Motor neuron (in vitro differentiated cells): ENCODE measurements at regions not wholly inside any gene's neighbourhood (a gene's known extent, or its start where the extent isn't known, plus 50 kb on each side); places are given as distances from the start of the nearest gene placed in this dataset.
A peak's percentile ranks its signal among the peaks of the same experiment; 100 is the strongest.
"Not testable (repeated sequence)": the region's sequence is repeated elsewhere in the genome, so short reads cannot be mapped to it uniquely, and the experiment has no call there.

Experiments
- ATAC-seq, 8 experiments: fragments of 200-7000 bp; cut with Tn5 transposase; replicated peaks in 6 of 8; 2 replicates each; pipeline ENCODE4 v1.8.0; 2021; ENCODE audit warnings: mild to moderate bottlenecking in 8 of 8, moderate library complexity in 8 of 8
- H3K27ac ChIP-seq, 2 donors: fragments of 250-450 bp; sonication (Bioruptor Pico); 2 replicates each; pipeline ENCODE4 v1.9.0; 2021; ENCODE audit warnings: antibody characterized with exemption in 2 of 2, mild to moderate bottlenecking in 2 of 2, moderate library complexity in 1 of 2
- H3K4me1 ChIP-seq, 2 donors: fragments of 250-450 bp; sonication (Bioruptor Pico); replicated peaks in 1 of 2; 2 replicates each; pipeline ENCODE4 v1.6.1; 2021; ENCODE audit warnings: antibody characterized with exemption in 2 of 2, mild to moderate bottlenecking in 2 of 2, moderate library complexity in 1 of 2
- H3K4me3 ChIP-seq, 5 donors: fragments of 250-450 bp; sonication (Bioruptor Pico); 2 replicates each; pipeline ENCODE4 v1.9.0; 2021; ENCODE audit warnings: antibody characterized with exemption in 5 of 5, mild to moderate bottlenecking in 5 of 5, moderate library complexity in 4 of 5
- WGBS, 10 experiments: fragments of 450-650 bp; shearing (Covaris generic); methylation state at CpG; one replicate each; pipeline ENCODE4 v1.0.0; 2022; 5-methylcytosine and 5-hydroxymethylcytosine counted together
- in situ Hi-C, 9 experiments: fragments of 400-800 bp; cut with MboI; loops; one replicate each; pipeline ENCODE4 v1.15.0; 2021; ENCODE audit warnings: low sequenced_read_pairs in 9 of 9, low pct_unique_long_range_greater_than_20kb in 2 of 9; ENCODE audit not compliant: unreplicated experiment in 9 of 9

DNA sequence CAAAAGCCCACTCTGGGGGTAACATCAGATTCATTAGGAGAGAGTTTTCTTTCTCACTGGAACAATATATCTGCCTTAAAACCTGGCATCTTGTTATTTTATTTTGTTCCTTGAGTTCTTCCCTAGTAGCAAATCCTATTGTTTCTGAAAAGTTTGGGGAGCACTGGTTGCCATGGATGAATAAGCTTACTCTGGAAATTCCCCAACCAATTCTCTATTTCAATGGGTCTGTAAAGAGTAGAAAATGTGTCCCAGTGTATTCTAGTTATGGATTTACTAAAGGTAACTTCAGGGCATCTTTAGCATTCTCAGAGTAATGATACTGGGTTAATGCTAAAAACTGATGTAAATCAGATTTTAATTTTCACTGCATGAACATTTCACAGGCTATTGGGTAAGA is 94.2 kb upstream of the S1PR3 start:
- Histone ChIP-seq H3K27ac (no peak overlapping the region), H3K4me3 (no peak overlapping the region), H3K4me1 (no peaks in the 10 kb centered on the region)
- no peak for ATAC-seq
- in situ Hi-C loops: no loop called here

- in situ Hi-C loops: no loop called here
- H3K4me1 ChIP-seq: no peaks in the 10 kb centered on the region
These were observed 93.1 kb upstream of the S1PR3 start for GRCh38 chr9:88898039-88898720.

GRCh38 chr9:88905506-88905905 is 85.8 kb upstream of the S1PR3 start:
- no peak overlapping the region for H3K27ac ChIP-seq
- 40 to 100% (median 79%) methylated on average over 1 to 2 of the region's 2 CpGs; no CpG with 5 or more reads in 2 of the 10 experiments for WGBS, 10 experiments
- in situ Hi-C loops: no loop called here
- ATAC-seq: no peak
- no peak overlapping the region for H3K4me3 ChIP-seq
- H3K4me1 ChIP-seq: no peaks in the 10 kb centered on the region

More at GRCh38 chr9:88898039-88898720, 93.1 kb upstream of the S1PR3 start:
- WGBS, 10 experiments: 0 to 77% (median 54%) methylated on average over 2 to 5 of the region's 5 CpGs; no CpG with 5 or more reads in 2 of the 10 experiments
- ATAC-seq: peak in 5 of 8 experiments; percentile 26 to 99 (median 82)
- H3K27ac ChIP-seq: no peak overlapping the region
- H3K4me3 ChIP-seq: no peak overlapping the region

DNA sequence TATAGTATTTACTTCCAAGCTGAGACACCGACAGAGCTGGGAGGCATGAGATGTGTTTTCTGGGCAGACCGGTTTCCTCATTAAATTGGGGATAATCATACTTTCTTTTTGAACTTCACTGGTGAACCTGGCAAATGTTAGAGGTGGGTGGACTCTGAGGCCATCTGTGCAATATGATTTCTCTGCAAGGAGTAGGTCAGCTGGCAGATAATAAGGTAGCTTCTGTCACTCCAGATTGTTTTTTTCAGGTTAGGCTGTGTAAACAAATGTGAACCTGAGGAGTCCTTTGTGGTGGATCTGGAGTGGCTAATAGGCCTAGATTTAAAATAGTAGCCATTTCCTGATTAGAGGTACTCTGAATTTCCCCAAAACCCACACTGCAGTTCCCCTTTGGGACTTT is 75.4 kb upstream of the S1PR3 start:
- no peak overlapping the region for H3K27ac ChIP-seq
- no peaks in the 10 kb centered on the region for H3K4me1 ChIP-seq
- in situ Hi-C loops: no loop called here
- H3K4me3 ChIP-seq: no peak overlapping the region
- WGBS, 10 experiments: 95 to 100% methylated on average over 1 to 2 of the region's 2 CpGs; no CpG with 5 or more reads in 8 of the 10 experiments
- ATAC-seq: no peak

DNA sequence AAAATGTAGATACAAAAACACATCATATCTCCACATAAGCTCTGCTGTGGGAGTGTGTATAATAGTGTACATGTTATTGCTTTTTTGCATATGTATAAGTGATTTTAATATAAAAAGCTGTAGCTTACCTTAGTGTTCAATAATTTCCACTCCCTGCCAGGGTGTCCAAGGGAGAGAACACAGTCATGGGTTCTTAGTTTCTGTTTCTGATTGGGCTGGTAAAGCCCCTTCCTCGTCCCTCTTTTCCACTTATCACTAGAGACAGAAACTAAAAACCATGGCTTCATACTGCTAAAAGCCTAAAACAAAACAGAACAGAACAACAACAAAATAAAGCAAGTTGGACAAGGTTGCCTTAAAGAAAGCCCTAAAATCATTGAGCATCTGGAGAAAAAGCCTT is 74.4 kb upstream of the S1PR3 start:
- H3K4me3 ChIP-seq: no peak overlapping the region
- in situ Hi-C loops: no loop called here
- ATAC-seq: no peak

GRCh38 chr9:88917375-88917774 is 73.9 kb upstream of the S1PR3 start:
- in situ Hi-C loops: no loop called here
- Histone ChIP-seq H3K27ac (no peak overlapping the region), H3K4me3 (no peak overlapping the region), H3K4me1 (no peaks in the 10 kb centered on the region)
- WGBS, 10 experiments: 50 to 100% (median 86%) methylated on average over 1 to 3 of the region's 3 CpGs; no CpG with 5 or more reads in 4 of the 10 experiments
- no peak for ATAC-seq

More for the DNA sequence above, 74.4 kb upstream of the S1PR3 start:
- Histone ChIP-seq H3K4me1 (no peaks in the 10 kb centered on the region), H3K27ac (no peak overlapping the region)
- WGBS, 10 experiments: 0 to 89% (median 17%) methylated on average over 1 of the region's 1 CpG; no CpG with 5 or more reads in 3 of the 10 experiments

DNA sequence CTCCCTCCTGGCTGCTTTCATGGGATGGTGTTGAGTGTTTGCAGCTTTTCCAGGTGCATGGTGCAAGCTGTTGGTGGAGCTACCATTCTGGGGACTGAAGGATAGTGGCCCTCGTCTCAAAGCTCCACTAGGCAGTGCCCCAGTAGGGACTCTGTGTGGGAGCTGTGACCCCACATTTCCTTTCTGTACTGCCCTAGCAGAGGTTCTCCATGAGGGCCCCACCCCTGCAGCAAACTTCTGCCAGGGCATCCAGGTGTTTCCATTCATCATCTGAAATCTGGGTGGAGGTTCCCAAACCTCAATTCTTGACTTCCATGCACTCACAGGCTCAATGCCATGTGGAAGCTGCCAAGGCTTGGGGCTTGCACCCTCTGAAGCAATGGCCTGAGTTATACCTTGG is 72.7 kb upstream of the S1PR3 start:
- in situ Hi-C loops, H3K4me3 ChIP-seq, H3K4me1 ChIP-seq, H3K27ac ChIP-seq, ATAC-seq: not testable (repeated sequence)
- WGBS, 10 experiments: 17 to 33% (median 20%) methylated on average over 1 of the region's 1 CpG; no CpG with 5 or more reads in 6 of the 10 experiments

- in situ Hi-C loops: no loop called here
- ATAC-seq: no peak
- WGBS, 10 experiments: 67 to 100% (median 92%) methylated on average over 1 of the region's 1 CpG; no CpG with 5 or more reads in 6 of the 10 experiments
- Histone ChIP-seq H3K4me1 (no peaks in the 10 kb centered on the region), H3K4me3 (no peak overlapping the region), H3K27ac (no peak overlapping the region)
These were observed 70.6 kb upstream of the S1PR3 start for GRCh38 chr9:88920645-88921044.

- H3K4me3 ChIP-seq: no peak overlapping the region
- in situ Hi-C loops: no loop called here
- H3K27ac ChIP-seq: no peak overlapping the region
- no peaks in the 10 kb centered on the region for H3K4me1 ChIP-seq
- no peak for ATAC-seq
- 70 to 92% (median 85%) methylated on average over 2 to 9 of the region's 10 CpGs; no CpG with 5 or more reads in 4 of the 10 experiments for WGBS, 10 experiments
These were observed 69.2 kb upstream of the S1PR3 start for GRCh38 chr9:88922091-88922490.

DNA sequence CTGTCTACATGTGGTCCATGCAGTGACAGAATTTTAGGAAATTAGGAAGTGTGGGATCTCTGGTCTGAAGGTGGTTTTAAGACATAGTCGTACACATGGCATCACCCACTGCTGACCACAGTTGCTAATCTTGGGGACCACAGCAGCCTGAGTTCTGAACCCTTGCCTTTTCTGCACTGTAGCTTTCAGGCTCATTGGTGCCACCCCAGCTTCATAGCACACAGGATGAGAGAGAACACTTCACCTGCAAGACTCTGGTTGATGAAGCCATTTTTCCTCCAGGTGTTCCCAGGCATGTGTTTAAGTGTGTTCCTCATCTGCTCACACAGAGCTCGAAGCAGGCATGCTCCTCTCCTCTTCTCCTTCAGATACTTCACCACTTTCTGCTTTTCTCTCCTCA is 68.2 kb upstream of the S1PR3 start:
- in situ Hi-C loops: no loop called here
- H3K4me1 ChIP-seq: no peaks in the 10 kb centered on the region
- ATAC-seq: no peak
- no peak overlapping the region for H3K4me3 ChIP-seq
- no peak overlapping the region for H3K27ac ChIP-seq
- WGBS, 10 experiments: 71 to 100% (median 83%) methylated on average over 1 to 2 of the region's 2 CpGs; no CpG with 5 or more reads in 3 of the 10 experiments

DNA sequence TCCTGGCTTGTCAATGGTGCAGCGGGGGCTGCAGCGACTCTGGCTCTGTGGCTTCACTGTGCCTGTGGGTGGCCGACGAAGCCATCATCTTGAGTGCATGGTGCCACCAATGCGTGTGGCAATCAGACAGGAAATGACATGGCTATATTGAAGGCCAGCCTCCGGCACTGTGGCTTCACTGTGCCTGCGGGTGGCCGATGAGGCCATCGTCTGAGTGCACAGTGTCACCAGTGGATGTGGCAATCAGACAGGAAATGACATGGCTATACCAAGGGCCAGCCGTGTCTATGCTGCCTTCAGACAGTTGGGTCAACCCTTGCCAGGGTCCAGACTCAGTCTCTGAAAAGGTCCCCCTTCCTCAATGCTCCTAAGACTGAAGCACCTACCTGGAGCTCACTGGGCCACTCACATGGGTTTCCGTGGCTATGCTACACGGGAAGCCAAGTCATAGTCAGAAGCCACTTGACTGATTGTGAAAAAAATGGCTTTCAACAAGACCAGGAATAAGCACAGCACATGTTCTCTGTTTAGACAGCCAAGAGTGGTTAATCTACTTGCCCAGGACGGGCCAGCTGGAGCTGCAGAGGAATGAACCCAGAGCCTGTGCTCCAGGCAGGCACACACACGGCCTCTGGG is 67.5 kb upstream of the S1PR3 start:
- 50 to 100% (median 76%) methylated on average over 1 to 9 of the region's 14 CpGs; no CpG with 5 or more reads in 6 of the 10 experiments for WGBS, 10 experiments
- H3K4me1 ChIP-seq: no peaks in the 10 kb centered on the region
- H3K4me3 ChIP-seq: no peak overlapping the region
- no peak overlapping the region for H3K27ac ChIP-seq
- no peak for ATAC-seq
- in situ Hi-C loops: no loop called here

GRCh38 chr9:88925481-88925880 is 65.8 kb upstream of the S1PR3 start:
- in situ Hi-C loops: no loop called here
- 50 to 88% (median 79%) methylated on average over 2 to 5 of the region's 5 CpGs; no CpG with 5 or more reads in 2 of the 10 experiments for WGBS, 10 experiments
- Histone ChIP-seq H3K4me1 (no peaks in the 10 kb centered on the region), H3K4me3 (no peak overlapping the region), H3K27ac (no peak overlapping the region)
- no peak for ATAC-seq

DNA sequence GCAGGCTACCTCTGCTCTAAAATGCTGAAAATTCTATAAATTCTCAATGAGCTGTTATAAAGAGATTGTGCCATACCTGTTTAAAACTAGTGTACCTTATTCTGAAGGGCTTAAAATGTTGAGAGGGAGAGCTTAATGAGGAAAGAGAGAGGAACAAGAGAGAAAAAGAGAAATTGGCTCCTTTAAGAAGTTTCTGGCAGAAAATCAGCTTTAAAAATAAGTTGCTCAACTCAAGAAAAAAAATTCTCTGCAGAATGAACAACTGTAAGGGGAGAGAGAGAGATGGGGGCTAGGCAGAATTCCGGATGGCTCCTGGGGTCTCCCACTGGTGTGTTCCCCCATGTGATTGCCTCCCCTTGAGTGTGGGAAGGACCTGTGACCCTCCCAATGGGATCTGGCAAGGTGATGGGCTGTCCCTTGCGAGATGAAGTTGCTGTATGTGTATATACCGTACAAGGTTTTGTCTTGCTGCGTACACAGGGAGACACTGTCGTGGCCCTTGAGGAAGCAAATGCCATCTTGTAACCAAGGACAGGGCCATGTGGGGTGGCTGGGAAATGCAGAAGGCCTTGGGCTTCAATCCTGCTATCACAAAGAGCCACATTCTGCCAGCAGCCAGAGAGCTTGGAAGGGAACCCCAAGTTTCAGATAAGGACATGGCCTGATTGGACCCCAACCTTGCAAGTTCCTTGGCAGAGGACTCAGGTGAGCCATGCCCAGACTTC is 64.3 kb upstream of the S1PR3 start:
- Histone ChIP-seq H3K4me3 (no peak overlapping the region), H3K4me1 (no peaks in the 10 kb centered on the region), H3K27ac (no peak overlapping the region)
- WGBS, 10 experiments: 66 to 100% (median 93%) methylated on average over 2 to 4 of the region's 5 CpGs; no CpG with 5 or more reads in 4 of the 10 experiments
- ATAC-seq: no peak
- in situ Hi-C loops: no loop called here
